Cardiac muscle cell (in vitro differentiated cells and primary cell): ENCODE measurements at regions not wholly inside any gene's neighbourhood (a gene's known extent, or its start where the extent isn't known, plus 50 kb on each side); places are given as distances from the start of the nearest gene placed in this dataset.

Source experiments
- DNase-seq, 2 donors: peaks; one replicate each; pipeline versions ENCODE4 v3.0.0 to v3.0.0-alpha.2; 2010 to 2017; ENCODE audit warnings: low read depth in 1 of 2, low spot score in 1 of 2
- H3K27ac ChIP-seq: fragments of 200-600 bp; sonication (generic); 2 replicates; pipeline ENCODE4 v1.5.1; 2016
- H3K27me3 ChIP-seq: fragments of 200-600 bp; sonication (generic); 2 replicates; pipeline ENCODE4 v1.6.0; 2016; ENCODE audit warnings: control low read depth
- H3K36me3 ChIP-seq: fragments of 200-600 bp; sonication (generic); 2 replicates; pipeline ENCODE4 v1.5.1; 2016; ENCODE audit warnings: control low read depth
- H3K4me1 ChIP-seq: fragments of 200-600 bp; sonication (generic); 2 replicates; pipeline ENCODE4 v1.8.1; 2017; ENCODE audit warnings: low read depth, mild to moderate bottlenecking, mixed run types
- H3K4me3 ChIP-seq: fragments of 200-600 bp; sonication (generic); 2 replicates; pipeline ENCODE4 v1.5.1; 2016; ENCODE audit warnings: mild to moderate bottlenecking
- H3K9me3 ChIP-seq: fragments of 200-600 bp; sonication (generic); 2 replicates; pipeline ENCODE4 v1.5.1; 2017; ENCODE audit warnings: low read depth, mild to moderate bottlenecking, control low read depth
- TF ChIP-seq, protein P1 (sequence below): IDR thresholded peaks from 2 replicates; pipeline ENCODE4 v1.5.1; 2012; ENCODE audit warnings: low read depth, mild to moderate bottlenecking, low read length

DNA sequence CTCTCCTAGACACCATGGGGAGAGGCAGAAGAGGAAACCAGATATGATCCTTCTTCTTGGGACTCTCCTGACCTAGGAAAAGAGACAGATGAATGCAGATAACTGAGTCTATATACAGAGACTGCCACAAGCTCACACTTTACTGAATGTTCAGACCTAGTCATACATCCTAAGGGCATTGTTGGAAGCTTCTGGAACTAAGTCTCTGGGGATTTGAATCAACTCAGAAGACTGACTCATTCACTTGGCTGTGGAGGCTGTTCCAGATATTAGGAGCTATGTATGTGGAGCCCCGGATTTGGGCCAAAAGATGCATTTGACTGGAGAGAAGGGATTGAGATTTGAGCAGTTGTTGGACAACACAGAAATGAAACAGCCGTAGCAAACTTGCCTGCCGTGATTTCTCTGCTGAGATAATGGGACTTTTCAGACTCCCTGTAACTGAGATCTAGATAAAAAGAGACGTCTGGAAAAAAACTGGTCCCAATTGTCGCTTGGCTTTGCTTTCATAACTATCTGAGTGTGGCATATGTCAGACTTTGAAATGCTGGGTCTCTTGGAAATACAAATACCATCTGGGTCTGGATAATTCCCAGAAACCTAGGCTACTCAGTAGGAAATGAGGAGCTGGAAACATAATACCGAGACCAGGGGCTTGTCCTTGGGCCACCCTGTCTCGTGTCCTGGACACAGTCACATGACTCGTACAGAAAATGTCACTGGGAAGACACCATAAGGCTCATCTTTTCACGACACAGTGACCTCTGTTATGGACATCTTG is 396.8 kb downstream of the NUAK1 start:
- Histone ChIP-seq H3K27ac (no peak overlapping the region), H3K4me3 (no peak overlapping the region), H3K9me3 (no peaks in the 10 kb centered on the region), H3K27me3 (no peaks in the 10 kb centered on the region), H3K4me1 (no peaks in the 10 kb centered on the region), H3K36me3 (no peaks in the 10 kb centered on the region)
- peak in 1 of 2 donors; percentile 95 for DNase-seq
- TF ChIP-seq, protein P1, sequence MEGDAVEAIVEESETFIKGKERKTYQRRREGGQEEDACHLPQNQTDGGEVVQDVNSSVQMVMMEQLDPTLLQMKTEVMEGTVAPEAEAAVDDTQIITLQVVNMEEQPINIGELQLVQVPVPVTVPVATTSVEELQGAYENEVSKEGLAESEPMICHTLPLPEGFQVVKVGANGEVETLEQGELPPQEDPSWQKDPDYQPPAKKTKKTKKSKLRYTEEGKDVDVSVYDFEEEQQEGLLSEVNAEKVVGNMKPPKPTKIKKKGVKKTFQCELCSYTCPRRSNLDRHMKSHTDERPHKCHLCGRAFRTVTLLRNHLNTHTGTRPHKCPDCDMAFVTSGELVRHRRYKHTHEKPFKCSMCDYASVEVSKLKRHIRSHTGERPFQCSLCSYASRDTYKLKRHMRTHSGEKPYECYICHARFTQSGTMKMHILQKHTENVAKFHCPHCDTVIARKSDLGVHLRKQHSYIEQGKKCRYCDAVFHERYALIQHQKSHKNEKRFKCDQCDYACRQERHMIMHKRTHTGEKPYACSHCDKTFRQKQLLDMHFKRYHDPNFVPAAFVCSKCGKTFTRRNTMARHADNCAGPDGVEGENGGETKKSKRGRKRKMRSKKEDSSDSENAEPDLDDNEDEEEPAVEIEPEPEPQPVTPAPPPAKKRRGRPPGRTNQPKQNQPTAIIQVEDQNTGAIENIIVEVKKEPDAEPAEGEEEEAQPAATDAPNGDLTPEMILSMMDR = no peak

DNA sequence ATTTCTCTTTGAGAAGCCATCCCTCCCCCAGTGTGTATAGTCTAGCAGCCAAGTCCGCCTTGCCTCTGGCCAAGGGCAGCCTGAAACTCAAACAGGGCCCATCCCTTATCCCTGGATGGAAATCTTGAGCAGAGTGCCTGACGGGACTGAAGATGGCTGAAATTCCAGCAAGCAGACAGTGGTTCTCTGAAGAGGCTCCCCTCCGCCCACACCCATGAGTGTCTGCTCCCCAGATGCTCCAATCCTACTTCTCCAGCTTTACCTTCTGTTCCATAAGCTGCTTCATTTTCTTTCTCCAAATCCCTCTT is 396.2 kb downstream of the NUAK1 start:
- no peak overlapping the region for H3K4me3 ChIP-seq
- TF ChIP-seq, protein P1 = no peak
- no peaks in the 10 kb centered on the region for H3K9me3 ChIP-seq
- DNase-seq = no peak
- no peaks in the 10 kb centered on the region for H3K4me1 ChIP-seq
- no peak overlapping the region for H3K27ac ChIP-seq
- no peaks in the 10 kb centered on the region for H3K27me3 ChIP-seq
- H3K36me3 ChIP-seq = no peaks in the 10 kb centered on the region

DNA sequence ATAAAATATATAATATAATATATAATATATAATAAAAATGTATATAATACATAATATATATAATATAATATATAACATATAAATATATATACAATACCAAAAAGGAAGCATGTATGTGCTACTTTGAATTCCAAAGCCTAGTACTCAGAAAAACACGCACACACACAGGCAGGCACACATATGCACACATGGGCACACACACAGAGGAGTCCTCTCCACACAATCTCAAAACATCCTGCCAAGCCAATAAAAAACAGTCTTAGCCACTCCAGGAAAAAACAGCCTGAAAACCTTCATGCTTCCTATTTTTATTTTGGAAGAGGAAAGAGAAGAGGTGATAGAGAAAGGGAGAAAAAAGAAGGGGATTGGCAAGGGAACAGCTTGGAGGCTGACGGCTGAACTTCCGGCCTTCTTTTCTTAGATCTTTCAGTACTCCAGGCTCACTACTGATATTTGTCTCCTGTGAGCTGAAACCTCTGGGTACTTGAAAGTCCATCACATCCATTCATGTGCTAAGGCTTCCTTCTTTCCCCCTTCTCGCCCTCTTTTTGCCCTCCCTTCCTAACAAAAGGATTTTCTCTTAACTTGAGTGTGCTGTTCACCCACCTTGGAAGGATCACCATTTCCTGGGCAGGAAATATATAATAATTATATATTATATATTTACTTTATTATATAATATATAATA is 394.2 kb downstream of the NUAK1 start:
- Histone ChIP-seq H3K27ac (no peak overlapping the region), H3K9me3 (no peaks in the 10 kb centered on the region), H3K4me3 (no peak overlapping the region), H3K36me3 (no peaks in the 10 kb centered on the region), H3K27me3 (no peaks in the 10 kb centered on the region), H3K4me1 (no peaks in the 10 kb centered on the region)
- TF ChIP-seq, protein P1 = no peak
- DNase-seq = no peak

DNA sequence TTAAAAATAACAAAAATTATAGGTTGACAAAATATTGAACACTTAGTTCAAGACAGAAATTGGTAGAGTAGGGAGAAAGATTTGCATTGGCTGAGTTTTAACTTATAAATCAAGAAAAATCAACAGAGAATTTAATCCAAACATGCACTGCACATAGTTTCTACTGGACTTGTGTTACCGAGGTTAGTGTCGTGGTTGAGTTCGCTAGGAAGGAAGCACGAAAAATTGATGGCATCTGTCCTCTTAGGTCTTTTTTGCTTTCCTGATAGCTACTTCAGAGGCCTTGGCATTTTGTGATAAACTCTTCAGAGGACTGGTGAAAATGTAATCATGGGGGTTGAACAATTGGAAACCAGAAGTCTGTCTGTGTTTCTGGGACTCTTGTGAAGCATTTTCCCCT is 392.9 kb downstream of the NUAK1 start:
- no peaks in the 10 kb centered on the region for H3K9me3 ChIP-seq
- no peaks in the 10 kb centered on the region for H3K4me1 ChIP-seq
- H3K36me3 ChIP-seq = no peaks in the 10 kb centered on the region
- H3K27me3 ChIP-seq = no peaks in the 10 kb centered on the region
- no peak overlapping the region for H3K27ac ChIP-seq
- TF ChIP-seq, protein P1 = no peak
- no peak for DNase-seq
- H3K4me3 ChIP-seq = no peak overlapping the region

DNA sequence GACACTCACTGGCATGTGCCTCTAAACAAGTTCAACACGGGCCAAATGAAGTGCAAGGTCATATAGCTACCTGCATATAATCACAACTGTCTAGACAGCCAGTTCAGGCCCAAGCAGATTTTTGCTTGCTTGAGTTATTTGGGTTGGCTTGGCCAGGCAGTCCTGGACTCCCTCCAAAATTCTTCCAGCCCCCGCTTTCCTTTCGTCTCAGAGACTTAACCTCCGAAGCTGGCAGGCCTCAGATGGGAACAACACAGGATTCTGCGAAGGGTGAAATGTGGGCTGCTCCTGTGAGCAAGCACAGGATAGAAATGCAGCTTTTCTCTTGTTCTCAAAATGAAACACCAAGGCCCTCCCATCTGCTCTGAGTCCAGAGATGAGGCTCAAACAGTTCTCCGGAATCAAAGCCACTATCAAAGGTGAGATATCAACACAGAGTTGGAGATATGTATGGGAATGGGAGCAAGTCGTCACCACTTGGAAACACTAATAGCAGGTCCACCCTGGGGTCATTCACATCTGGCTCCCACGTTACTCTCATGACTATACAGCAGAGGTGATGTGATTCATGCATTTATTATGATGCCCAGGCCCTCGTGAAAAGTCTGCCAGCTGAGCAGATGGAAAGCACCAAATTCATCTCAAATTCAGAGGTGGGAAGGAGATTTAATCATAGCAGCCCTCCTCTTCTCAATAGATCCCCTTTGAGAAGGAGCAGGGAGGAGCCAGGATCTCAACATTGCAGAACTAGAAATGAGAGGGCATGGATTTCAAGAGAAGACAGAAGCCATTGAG is 389.8 kb downstream of the NUAK1 start:
- Histone ChIP-seq H3K27me3 (no peaks in the 10 kb centered on the region), H3K4me3 (no peak overlapping the region), H3K36me3 (no peaks in the 10 kb centered on the region), H3K27ac (no peak overlapping the region), H3K4me1 (no peaks in the 10 kb centered on the region), H3K9me3 (no peaks in the 10 kb centered on the region)
- peak in 1 of 2 donors; percentile 93 for DNase-seq
- TF ChIP-seq, protein P1 = no peak
